Lower lobe of right lung (tissue), 2 donors: ENCODE measurements at regions not wholly inside any gene's neighbourhood (a gene's known extent, or its start where the extent isn't known, plus 50 kb on each side); places are given as distances from the start of the nearest gene placed in this dataset.

Experiments
- ATAC-seq, 2 donors: fragments of 200-7000 bp; cut with Tn5 transposase; one replicate each; pipeline ENCODE4 v1.9.1; 2020 to 2022; ENCODE audit warnings: mild to moderate bottlenecking in 2 of 2, moderate library complexity in 2 of 2
- DNase-seq: peaks from one replicate; pipeline ENCODE4 v3.0.0-alpha.2; 2020
- H3K27ac ChIP-seq: fragments of 200-600 bp; one replicate; pipeline ENCODE4 v1.8.0; 2022
- H3K27me3 ChIP-seq: fragments of 200-600 bp; one replicate; pipeline ENCODE4 v1.8.0; 2022; ENCODE audit warnings: low read depth
- H3K36me3 ChIP-seq: fragments of 200-600 bp; one replicate; pipeline ENCODE4 v1.8.0; 2022; ENCODE audit warnings: mild to moderate bottlenecking
- H3K4me1 ChIP-seq: fragments of 200-600 bp; one replicate; pipeline ENCODE4 v1.8.0; 2022
- H3K4me3 ChIP-seq: fragments of 200-600 bp; one replicate; pipeline ENCODE4 v1.8.0; 2022; ENCODE audit warnings: mild to moderate bottlenecking
- H3K9me3 ChIP-seq: fragments of 200-600 bp; one replicate; pipeline ENCODE4 v1.8.0; 2022
- CTCF ChIP-seq: fragments of 200-600 bp; IDR thresholded peaks from one replicate; pipeline ENCODE4 v1.8.0; 2022; ENCODE audit warnings: antibody characterized with exemption, mild to moderate bottlenecking
- intact Hi-C: fragments of 100-400 bp; cut with DNase I; formaldehyde crosslinking; loops from one replicate; pipeline ENCODE4 v1.11.0; 2022
- donor health status: DM: no; HTN: yes; CAD: no; lungs with severe emphysema.

DNA sequence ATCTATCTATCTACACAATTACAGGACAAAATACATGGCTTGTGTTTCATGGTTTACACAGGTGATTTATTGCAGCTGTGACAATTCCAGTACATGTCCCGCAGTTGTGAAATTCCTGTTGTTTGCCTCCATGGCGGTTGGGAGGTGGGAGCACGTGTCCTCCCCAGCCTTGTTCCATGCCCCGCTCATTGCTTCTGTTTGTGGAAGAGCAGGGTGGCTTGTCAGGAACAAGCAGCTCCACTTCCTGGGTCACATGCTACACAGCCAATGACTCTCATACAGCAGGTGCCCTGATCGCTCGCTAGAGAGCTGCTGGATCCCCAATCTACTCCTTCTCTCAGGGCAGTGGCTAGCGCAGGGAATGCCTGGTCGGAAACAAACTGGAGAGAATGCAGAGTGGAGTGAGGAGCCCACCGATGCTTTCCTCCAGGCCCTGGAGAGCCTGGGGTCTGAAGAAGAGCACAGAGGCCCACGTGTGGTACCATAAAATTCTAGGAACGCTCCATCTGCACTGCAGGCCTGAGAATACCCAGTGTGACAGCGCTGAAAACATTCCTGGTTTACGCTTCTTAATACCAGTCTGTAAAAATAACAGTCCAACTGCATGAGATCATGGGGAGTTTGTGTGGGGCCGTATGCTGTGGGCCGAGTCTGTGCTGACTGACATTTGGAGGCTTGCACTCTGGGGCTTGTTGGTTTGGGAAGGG lies 270.6 kb upstream of the RGMA start:
- no peak for DNase-seq
- TF ChIP-seq CTCF, result no peak
- Histone ChIP-seq H3K27ac (no peak overlapping the region), H3K4me3 (no peak overlapping the region), H3K27me3 (no peaks in the 10 kb centered on the region), H3K9me3 (no peaks in the 10 kb centered on the region), H3K36me3 (no peaks in the 10 kb centered on the region), H3K4me1 (no peaks in the 10 kb centered on the region)
- ATAC-seq, result no peak
- intact Hi-C loops, result no loop called here

GRCh38 chr15:93359060-93359408 lies 270.0 kb upstream of the RGMA start:
- Histone ChIP-seq H3K27ac (no peak overlapping the region), H3K27me3 (no peaks in the 10 kb centered on the region), H3K4me1 (no peaks in the 10 kb centered on the region), H3K4me3 (no peak overlapping the region), H3K36me3 (no peaks in the 10 kb centered on the region), H3K9me3 (no peaks in the 10 kb centered on the region)
- ATAC-seq (no peak), DNase-seq (no peak)
- TF ChIP-seq CTCF, result no peak
- intact Hi-C loops, result no loop called here

- Histone ChIP-seq H3K9me3 (no peaks in the 10 kb centered on the region), H3K4me1 (no peaks in the 10 kb centered on the region), H3K36me3 (no peaks in the 10 kb centered on the region), H3K27me3 (no peaks in the 10 kb centered on the region), H3K4me3 (no peak overlapping the region), H3K27ac (no peak overlapping the region)
- intact Hi-C loops, result no loop called here
- no peak for DNase-seq
- no peak for ATAC-seq
- TF ChIP-seq CTCF, result no peak
These were observed 269.4 kb upstream of the RGMA start for GRCh38 chr15:93358166-93359059.

GRCh38 chr15:93348711-93349545 lies 259.9 kb upstream of the RGMA start:
- intact Hi-C loops, result no loop called here
- ATAC-seq, result no peak

More at GRCh38 chr15:93348711-93349545, 259.9 kb upstream of the RGMA start:
- H3K36me3 ChIP-seq, result no peaks in the 10 kb centered on the region
- no peaks in the 10 kb centered on the region for H3K9me3 ChIP-seq
- no peak for DNase-seq
- H3K27ac ChIP-seq, result no peak overlapping the region
- no peaks in the 10 kb centered on the region for H3K4me1 ChIP-seq
- TF ChIP-seq CTCF, result no peak
- H3K4me3 ChIP-seq, result no peak overlapping the region
- no peaks in the 10 kb centered on the region for H3K27me3 ChIP-seq
